Neural progenitor cell (in vitro differentiated cells): ENCODE measurements at regions not wholly inside any gene's neighbourhood (a gene's known extent, or its start where the extent isn't known, plus 50 kb on each side); places are given as distances from the start of the nearest gene placed in this dataset.

Experiments used
- EZH2phosphoT487 ChIP-seq: fragments of 200-600 bp; sonication (generic); IDR thresholded peaks from 2 replicates; pipeline ENCODE4 v1.6.1; 2017; ENCODE audit warnings: antibody characterized with exemption
- TF ChIP-seq, protein P1 (sequence below): fragments of 200-600 bp; sonication (generic); IDR thresholded peaks from 2 replicates; pipeline ENCODE4 v1.5.1; 2017; ENCODE audit warnings: antibody characterized with exemption, mild to moderate bottlenecking

DNA sequence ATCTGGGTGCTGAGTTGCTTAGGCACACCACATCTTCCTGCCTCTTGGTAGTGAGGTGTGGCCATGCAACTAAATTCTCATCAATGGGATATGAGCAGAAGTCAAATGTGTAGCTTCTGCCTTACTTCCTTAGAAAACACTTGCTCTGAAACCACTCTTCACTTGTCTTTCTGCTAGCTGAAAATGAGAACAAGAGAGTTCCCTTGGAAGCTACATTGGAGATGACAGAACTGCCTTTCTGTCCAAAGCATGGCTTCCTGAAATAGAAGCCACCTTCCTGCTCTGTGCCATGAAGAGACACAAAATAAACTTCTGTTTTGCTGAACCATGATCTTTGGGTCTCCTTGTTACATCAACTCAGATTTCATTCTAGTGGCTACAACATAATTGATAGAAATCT, 659.9 kb downstream of the IRS1 start:
- TF ChIP-seq, protein P1, sequence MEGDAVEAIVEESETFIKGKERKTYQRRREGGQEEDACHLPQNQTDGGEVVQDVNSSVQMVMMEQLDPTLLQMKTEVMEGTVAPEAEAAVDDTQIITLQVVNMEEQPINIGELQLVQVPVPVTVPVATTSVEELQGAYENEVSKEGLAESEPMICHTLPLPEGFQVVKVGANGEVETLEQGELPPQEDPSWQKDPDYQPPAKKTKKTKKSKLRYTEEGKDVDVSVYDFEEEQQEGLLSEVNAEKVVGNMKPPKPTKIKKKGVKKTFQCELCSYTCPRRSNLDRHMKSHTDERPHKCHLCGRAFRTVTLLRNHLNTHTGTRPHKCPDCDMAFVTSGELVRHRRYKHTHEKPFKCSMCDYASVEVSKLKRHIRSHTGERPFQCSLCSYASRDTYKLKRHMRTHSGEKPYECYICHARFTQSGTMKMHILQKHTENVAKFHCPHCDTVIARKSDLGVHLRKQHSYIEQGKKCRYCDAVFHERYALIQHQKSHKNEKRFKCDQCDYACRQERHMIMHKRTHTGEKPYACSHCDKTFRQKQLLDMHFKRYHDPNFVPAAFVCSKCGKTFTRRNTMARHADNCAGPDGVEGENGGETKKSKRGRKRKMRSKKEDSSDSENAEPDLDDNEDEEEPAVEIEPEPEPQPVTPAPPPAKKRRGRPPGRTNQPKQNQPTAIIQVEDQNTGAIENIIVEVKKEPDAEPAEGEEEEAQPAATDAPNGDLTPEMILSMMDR: no peak
- no peak for TF ChIP-seq EZH2phosphoT487
